ENCODE measurements at regions not wholly inside any gene's neighbourhood (a gene's known extent, or its start where the extent isn't known, plus 50 kb on each side); places are given as distances from the start of the nearest gene placed in this dataset.

GRCh38 chr17:79241616-79242015 lies 167.0 kb downstream of the ENGASE start:
- Histone ChIP-seq H3K9me3 (ENCODE audit: control insufficient read depth, low read depth, low read length) (no peaks in the 10 kb centered on the region), H3K9ac (ENCODE audit: control insufficient read depth, extremely low read depth, insufficient read depth, low read length) (no peak overlapping the region), H3K9me1 (ENCODE audit: control insufficient read depth, extremely low read depth, insufficient read depth, low read length) (no peaks in the 10 kb centered on the region), H3K36me3 (ENCODE audit: control insufficient read depth in 2 of 2, extremely low read depth in 1 of 2, insufficient read depth in 2 of 2, low read length in 2 of 2) (no peaks in the 10 kb centered on the region), H3K4me3 (ENCODE audit: control insufficient read depth in 2 of 3, extremely low read depth in 1 of 3, insufficient read depth in 2 of 3, low read depth in 1 of 3, low read length in 3 of 3) (no peak overlapping the region), H4K20me1 (ENCODE audit: control insufficient read depth, extremely low read depth, insufficient read depth, low read length) (no peaks in the 10 kb centered on the region), H3K27me3 (ENCODE audit: control insufficient read depth, extremely low read depth, insufficient read depth, low read length) (peaks cover 8% of the 10 kb centered on the region), H2AFZ (ENCODE audit: control insufficient read depth, low read length) (no peak overlapping the region), H3K79me2 (ENCODE audit: control insufficient read depth, insufficient read depth, low read length) (no peaks in the 10 kb centered on the region), H3K4me2 (ENCODE audit: control insufficient read depth, extremely low read depth, insufficient read depth, low read depth, low read length) (no peak overlapping the region), H3K27ac (ENCODE audit: control insufficient read depth, insufficient read depth, low read length) (no peak overlapping the region), H3K4me1 (ENCODE audit: control insufficient read depth, extremely low read depth, insufficient read depth, low read length) (no peaks in the 10 kb centered on the region)
- TF ChIP-seq EZH2 (IDR thresholded peaks at IDR 0.05; ENCODE audit: low read length), result no peak
- no peak for TF ChIP-seq CTCF (optimal IDR thresholded peaks at IDR 0.05 in 1 of 3, IDR thresholded peaks at IDR 0.05 in 1 of 3, conservative IDR thresholded peaks at IDR 0.05 in 1 of 3; ENCODE audit: extremely low read depth in 1 of 3, insufficient read depth in 2 of 3, low read length in 3 of 3)
- DNase-seq (ENCODE audit: low read depth, low spot score), result no peak
- FAIRE-seq, result no peak
- dilution Hi-C loops (cut with MboI; ENCODE audit: extremely low pct_ligation_motif_present, low sequenced_read_pairs), result no loop called here

- Histone ChIP-seq H2AFZ (ENCODE audit: control insufficient read depth, low read length) (no peak overlapping the region), H3K27me3 (ENCODE audit: control insufficient read depth, extremely low read depth, insufficient read depth, low read length) (peaks cover 4% of the 10 kb centered on the region), H3K9me3 (ENCODE audit: control insufficient read depth, low read depth, low read length) (no peaks in the 10 kb centered on the region), H4K20me1 (ENCODE audit: control insufficient read depth, extremely low read depth, insufficient read depth, low read length) (no peaks in the 10 kb centered on the region), H3K4me1 (ENCODE audit: control insufficient read depth, extremely low read depth, insufficient read depth, low read length) (no peaks in the 10 kb centered on the region), H3K4me2 (ENCODE audit: control insufficient read depth, extremely low read depth, insufficient read depth, low read depth, low read length) (no peak overlapping the region), H3K79me2 (ENCODE audit: control insufficient read depth, insufficient read depth, low read length) (no peaks in the 10 kb centered on the region), H3K36me3 (ENCODE audit: control insufficient read depth in 2 of 2, extremely low read depth in 1 of 2, insufficient read depth in 2 of 2, low read length in 2 of 2) (no peaks in the 10 kb centered on the region), H3K4me3 (ENCODE audit: control insufficient read depth in 2 of 3, extremely low read depth in 1 of 3, insufficient read depth in 2 of 3, low read depth in 1 of 3, low read length in 3 of 3) (no peak overlapping the region), H3K9me1 (ENCODE audit: control insufficient read depth, extremely low read depth, insufficient read depth, low read length) (no peaks in the 10 kb centered on the region), H3K27ac (ENCODE audit: control insufficient read depth, insufficient read depth, low read length) (no peak overlapping the region), H3K9ac (ENCODE audit: control insufficient read depth, extremely low read depth, insufficient read depth, low read length) (no peak overlapping the region)
- DNase-seq (ENCODE audit: low read depth, low spot score) (no peak), FAIRE-seq (no peak)
- no peak for TF ChIP-seq EZH2 (IDR thresholded peaks at IDR 0.05; ENCODE audit: low read length)
- TF ChIP-seq CTCF (optimal IDR thresholded peaks at IDR 0.05 in 1 of 3, IDR thresholded peaks at IDR 0.05 in 1 of 3, conservative IDR thresholded peaks at IDR 0.05 in 1 of 3; ENCODE audit: extremely low read depth in 1 of 3, insufficient read depth in 2 of 3, low read length in 3 of 3), result no peak
- dilution Hi-C loops (cut with MboI; ENCODE audit: extremely low pct_ligation_motif_present, low sequenced_read_pairs), result no loop called here
Observed at GRCh38 chr17:79239205-79239604, 164.6 kb downstream of the ENGASE start.

Measured in keratinocyte (primary cell).